ENCODE measurements at regions not wholly inside any gene's neighbourhood (a gene's known extent, or its start where the extent isn't known, plus 50 kb on each side); places are given as distances from the start of the nearest gene placed in this dataset.

GRCh38 chr5:3962113-3962512 lies 366.5 kb downstream of the IRX1 start:
- no peaks in the 10 kb centered on the region for H3K9me3 Mint-ChIP-seq
- H3K27ac Mint-ChIP-seq = no peak overlapping the region
- DNase-seq (no peak), ATAC-seq (ENCODE audit: low read depth) (no peak)
- ChIA-PET POLR2A (no interaction called here), CTCF (no interaction called here)
- no peaks in the 10 kb centered on the region for H3K4me1 Mint-ChIP-seq
- TF ChIP-seq, protein P1, sequence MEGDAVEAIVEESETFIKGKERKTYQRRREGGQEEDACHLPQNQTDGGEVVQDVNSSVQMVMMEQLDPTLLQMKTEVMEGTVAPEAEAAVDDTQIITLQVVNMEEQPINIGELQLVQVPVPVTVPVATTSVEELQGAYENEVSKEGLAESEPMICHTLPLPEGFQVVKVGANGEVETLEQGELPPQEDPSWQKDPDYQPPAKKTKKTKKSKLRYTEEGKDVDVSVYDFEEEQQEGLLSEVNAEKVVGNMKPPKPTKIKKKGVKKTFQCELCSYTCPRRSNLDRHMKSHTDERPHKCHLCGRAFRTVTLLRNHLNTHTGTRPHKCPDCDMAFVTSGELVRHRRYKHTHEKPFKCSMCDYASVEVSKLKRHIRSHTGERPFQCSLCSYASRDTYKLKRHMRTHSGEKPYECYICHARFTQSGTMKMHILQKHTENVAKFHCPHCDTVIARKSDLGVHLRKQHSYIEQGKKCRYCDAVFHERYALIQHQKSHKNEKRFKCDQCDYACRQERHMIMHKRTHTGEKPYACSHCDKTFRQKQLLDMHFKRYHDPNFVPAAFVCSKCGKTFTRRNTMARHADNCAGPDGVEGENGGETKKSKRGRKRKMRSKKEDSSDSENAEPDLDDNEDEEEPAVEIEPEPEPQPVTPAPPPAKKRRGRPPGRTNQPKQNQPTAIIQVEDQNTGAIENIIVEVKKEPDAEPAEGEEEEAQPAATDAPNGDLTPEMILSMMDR (IDR thresholded peaks at IDR 0.05) = no peak
- no peaks in the 10 kb centered on the region for H3K27me3 Mint-ChIP-seq
- no peak overlapping the region for H3K4me3 Mint-ChIP-seq
- no peaks in the 10 kb centered on the region for H3K36me3 Mint-ChIP-seq (ENCODE audit: low read depth)
- intact Hi-C loops (cut with micrococcal nuclease) = no loop called here

GRCh38 chr5:3963652-3964051 lies 368.0 kb downstream of the IRX1 start:
- H3K27me3 Mint-ChIP-seq = no peaks in the 10 kb centered on the region
- TF ChIP-seq, protein P1 (IDR thresholded peaks at IDR 0.05) = no peak
- no peaks in the 10 kb centered on the region for H3K4me1 Mint-ChIP-seq
- no peak for ATAC-seq (ENCODE audit: low read depth)
- CTCF ChIA-PET = no interaction called here
- H3K4me3 Mint-ChIP-seq = no peak overlapping the region
- intact Hi-C loops (cut with micrococcal nuclease) = no loop called here
- POLR2A ChIA-PET = no interaction called here
- no peak overlapping the region for H3K27ac Mint-ChIP-seq
- no peaks in the 10 kb centered on the region for H3K36me3 Mint-ChIP-seq (ENCODE audit: low read depth)
- H3K9me3 Mint-ChIP-seq = peaks cover 5% of the 10 kb centered on the region
- no peak for DNase-seq

DNA sequence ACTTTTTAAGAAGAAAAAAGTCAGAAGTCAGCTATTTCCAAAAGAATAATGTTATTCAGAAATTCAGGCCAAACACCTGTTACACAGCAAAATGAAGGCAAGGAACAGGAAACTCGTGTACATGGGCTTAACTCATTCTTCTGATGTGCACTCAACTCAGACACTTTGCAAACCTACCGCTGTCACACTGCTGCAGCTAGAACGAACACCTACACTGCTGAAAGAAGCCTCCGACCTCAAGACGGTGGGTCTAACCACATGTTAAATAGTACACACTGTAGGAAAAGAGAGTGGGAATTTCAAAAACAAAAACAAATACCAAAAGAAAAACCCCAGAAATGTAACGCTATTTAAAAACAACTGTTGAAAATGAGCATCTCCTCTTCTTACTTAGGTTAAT lies 384.5 kb downstream of the IRX1 start:
- no peaks in the 10 kb centered on the region for H3K27me3 Mint-ChIP-seq
- H3K4me3 Mint-ChIP-seq = no peak overlapping the region
- ChIA-PET CTCF (no interaction called here), POLR2A (no interaction called here)
- TF ChIP-seq, protein P1 (IDR thresholded peaks at IDR 0.05) = no peak
- intact Hi-C loops (cut with micrococcal nuclease) = no loop called here
- DNase-seq (no peak), ATAC-seq (ENCODE audit: low read depth) (no peak)
- H3K27ac Mint-ChIP-seq = no peak overlapping the region
- no peaks in the 10 kb centered on the region for H3K36me3 Mint-ChIP-seq (ENCODE audit: low read depth)
- H3K4me1 Mint-ChIP-seq = no peaks in the 10 kb centered on the region
- H3K9me3 Mint-ChIP-seq = peaks cover 6% of the 10 kb centered on the region

DNA sequence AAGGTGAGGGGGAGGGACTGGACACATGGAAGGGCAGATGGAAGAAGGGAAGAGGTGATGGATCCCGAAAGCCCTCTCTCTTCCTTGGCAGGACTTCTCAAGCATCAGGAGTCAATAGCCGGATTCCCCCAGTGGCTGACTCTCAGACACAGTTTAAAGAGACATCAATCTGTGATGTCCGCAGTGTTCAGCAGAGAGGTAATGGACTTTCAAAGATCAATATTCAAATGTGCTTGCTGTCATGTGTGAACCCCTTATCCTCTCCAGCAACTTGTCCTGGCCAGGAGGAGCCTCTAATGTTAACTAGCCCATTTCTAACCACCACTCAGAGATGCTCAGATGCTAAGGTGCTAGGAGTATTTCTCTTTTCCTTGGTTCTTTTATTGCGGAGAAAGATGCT lies 392.2 kb downstream of the IRX1 start:
- ATAC-seq (ENCODE audit: low read depth) (no peak), DNase-seq (no peak)
- CTCF ChIA-PET = no interaction called here
- TF ChIP-seq, protein P1 (IDR thresholded peaks at IDR 0.05) = no peak
- Mint-ChIP-seq H3K27me3 (no peaks in the 10 kb centered on the region), H3K4me1 (no peaks in the 10 kb centered on the region), H3K9me3 (peaks cover 5% of the 10 kb centered on the region), H3K4me3 (no peak overlapping the region), H3K27ac (no peak overlapping the region), H3K36me3 (ENCODE audit: low read depth) (no peaks in the 10 kb centered on the region)
- intact Hi-C loops (cut with micrococcal nuclease) = no loop called here
- POLR2A ChIA-PET = no interaction called here

DNA sequence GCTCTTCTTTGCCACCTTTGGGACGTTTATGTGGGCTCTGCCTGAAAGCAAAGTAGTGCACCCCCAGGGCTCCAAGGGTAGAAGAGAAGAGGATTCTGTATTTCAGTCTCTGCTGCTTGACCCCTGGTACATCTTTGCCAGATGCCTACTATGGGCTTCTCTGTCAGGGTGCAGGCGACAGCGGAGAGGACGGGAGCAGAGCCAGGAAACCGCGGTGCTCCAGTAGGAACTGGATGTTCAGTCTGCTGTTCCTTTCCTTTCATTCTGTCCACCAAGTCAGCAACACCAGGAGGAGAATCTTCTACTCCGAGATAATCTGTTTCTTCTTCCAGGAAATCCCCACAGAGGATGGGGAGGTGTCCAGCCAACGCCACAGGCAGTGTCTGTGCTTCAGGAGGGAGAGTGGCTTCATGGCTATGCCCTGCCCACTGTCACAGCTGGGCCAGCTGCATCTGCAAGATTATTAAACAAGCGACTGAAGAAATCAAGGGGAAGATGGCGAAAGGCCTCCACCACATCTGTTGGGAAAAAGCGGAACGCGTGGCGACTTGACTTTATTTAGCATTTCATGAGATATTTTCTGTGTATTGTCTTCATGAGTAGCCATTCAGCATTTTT lies 398.3 kb downstream of the IRX1 start:
- H3K9me3 Mint-ChIP-seq = peaks cover 9% of the 10 kb centered on the region
- no peaks in the 10 kb centered on the region for H3K27me3 Mint-ChIP-seq
- H3K4me1 Mint-ChIP-seq = no peaks in the 10 kb centered on the region
- ATAC-seq (ENCODE audit: low read depth) = no peak
- no peaks in the 10 kb centered on the region for H3K36me3 Mint-ChIP-seq (ENCODE audit: low read depth)
- no peak for DNase-seq
- H3K27ac Mint-ChIP-seq = no peak overlapping the region
- ChIA-PET CTCF (no interaction called here), POLR2A (no interaction called here)
- H3K4me3 Mint-ChIP-seq = no peak overlapping the region
- intact Hi-C loops (cut with micrococcal nuclease) = no loop called here
- TF ChIP-seq, protein P1 (IDR thresholded peaks at IDR 0.05) = no peak

Data from activated B cell treated with CpG ODN at 0.5 μM for 24 hours (primary cell).